BJ (cell line): ENCODE measurements at regions not wholly inside any gene's neighbourhood (a gene's known extent, or its start where the extent isn't known, plus 50 kb on each side); places are given as distances from the start of the nearest gene placed in this dataset.
"Not testable (repeated sequence)": the region's sequence is repeated elsewhere in the genome, so short reads cannot be mapped to it uniquely, and the experiment has no call there.

ENCODE experiments used
- CTCF ChIA-PET: fragments of 350-600 bp; formaldehyde crosslinking; extraction: SDS; loops from one replicate; lab custom pipeline; 2021; ENCODE audit warnings: antibody characterized with exemption, inconsistent platforms; lab: Yijun Ruan, JAX
- POLR2A ChIA-PET: fragments of 300-600 bp; sonication (Branson Sonifier 250); formaldehyde crosslinking; extraction: SDS; loops from one replicate; lab custom pipeline; 2021; ENCODE audit warnings: antibody characterized with exemption; lab: Charles Lee
- DNase-seq: peaks from one replicate; pipeline ENCODE4 v3.0.0-alpha.2; 2011; ENCODE audit warnings: low read depth
- H3K27me3 ChIP-seq: 2 replicates; pipeline ENCODE4 v1.6.0; 2011; ENCODE audit warnings: low read length; ENCODE audit not compliant: control insufficient read depth, insufficient read depth
- H3K36me3 ChIP-seq: 2 replicates; pipeline ENCODE4 v1.5.1; 2011; ENCODE audit warnings: low read length; ENCODE audit not compliant: control insufficient read depth, insufficient read depth
- H3K4me3 ChIP-seq: 2 replicates; pipeline ENCODE4 v1.5.1; 2011; ENCODE audit warnings: low read depth, mild to moderate bottlenecking, control low read depth, low read length
- CTCF ChIP-seq: IDR thresholded peaks from 2 replicates; pipeline ENCODE4 v1.5.1; 2011; ENCODE audit warnings: low read depth, mild to moderate bottlenecking, control low read depth, inconsistent platforms, low read length, moderate library complexity; ENCODE audit not compliant: insufficient read depth

DNA sequence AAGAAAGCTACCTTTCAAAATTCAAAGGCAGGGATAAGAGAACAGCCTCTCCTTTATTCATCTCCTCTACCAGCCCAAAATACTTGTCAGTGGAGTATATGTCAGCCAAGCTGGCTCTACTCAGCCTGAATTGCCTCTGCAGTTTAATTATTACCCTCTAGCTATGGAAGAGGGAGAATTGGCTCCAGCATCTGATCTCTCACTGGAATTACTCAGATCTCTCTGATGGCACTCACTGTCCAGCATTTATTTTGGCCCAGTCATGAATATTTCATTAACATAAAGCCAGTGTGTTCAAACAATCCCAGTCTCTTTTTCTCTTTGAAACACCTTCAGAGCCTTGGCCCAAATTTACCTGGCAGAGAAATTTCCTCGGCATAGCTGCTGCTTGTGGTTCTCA lies 58.6 kb upstream of the TMEM108 start:
- TF ChIP-seq CTCF, result no peak
- CTCF ChIA-PET, result no interaction called here
- POLR2A ChIA-PET, result no interaction called here
- Histone ChIP-seq H3K4me3 (no peak overlapping the region), H3K36me3 (no peaks in the 10 kb centered on the region), H3K27me3 (no peaks in the 10 kb centered on the region)
- DNase-seq, result no peak

DNA sequence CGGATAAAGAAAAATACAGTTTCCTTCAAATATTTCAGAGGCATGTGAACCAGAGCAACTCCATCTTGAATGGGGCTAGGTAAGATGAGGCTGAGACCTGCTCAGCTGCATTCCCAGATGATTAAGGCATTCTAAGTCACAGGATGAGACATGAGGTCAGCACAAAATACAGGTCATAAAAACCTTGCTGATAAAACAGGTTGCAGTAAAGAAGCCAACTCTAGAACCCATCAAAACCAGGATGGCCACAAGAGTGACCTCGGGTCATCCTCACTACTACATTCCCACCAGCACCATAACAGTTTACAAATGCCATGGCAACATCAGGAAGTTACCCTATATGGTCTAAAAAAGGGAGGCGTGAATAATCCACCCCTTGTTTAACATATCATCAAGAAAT lies 59.2 kb upstream of the TMEM108 start:
- DNase-seq, POLR2A ChIA-PET, H3K27me3 ChIP-seq, H3K36me3 ChIP-seq, CTCF ChIA-PET, H3K4me3 ChIP-seq: not testable (repeated sequence)

DNA sequence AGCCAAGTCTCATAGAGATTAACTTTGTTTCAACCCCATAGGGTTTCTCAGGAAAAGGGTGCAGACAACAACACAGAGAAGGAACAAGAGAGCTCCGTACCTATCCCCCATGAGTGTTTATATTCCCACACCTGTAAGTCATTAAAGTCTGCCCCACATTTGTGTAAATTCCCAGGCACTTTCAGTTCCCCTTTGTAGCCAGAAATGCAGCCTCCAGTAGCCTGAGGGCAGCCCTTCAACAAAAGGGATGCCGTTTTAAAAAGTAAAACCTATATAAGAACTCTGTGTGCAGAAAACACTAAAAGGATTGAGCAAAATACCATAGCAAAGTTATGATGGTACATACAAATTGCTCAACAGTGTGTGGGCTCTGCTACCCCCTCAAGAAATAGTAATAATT lies 59.7 kb upstream of the TMEM108 start:
- TF ChIP-seq CTCF, result no peak
- CTCF ChIA-PET, result interaction anchor here (0.7 kb wide), 1 partner anchor 31 kb away, joined by 3 read pairs; no protein-coding TSS in a partner anchor
- H3K27me3 ChIP-seq, result no peaks in the 10 kb centered on the region
- H3K36me3 ChIP-seq, result no peaks in the 10 kb centered on the region
- POLR2A ChIA-PET, result no interaction called here
- H3K4me3 ChIP-seq, result no peak overlapping the region
- DNase-seq, result no peak

DNA sequence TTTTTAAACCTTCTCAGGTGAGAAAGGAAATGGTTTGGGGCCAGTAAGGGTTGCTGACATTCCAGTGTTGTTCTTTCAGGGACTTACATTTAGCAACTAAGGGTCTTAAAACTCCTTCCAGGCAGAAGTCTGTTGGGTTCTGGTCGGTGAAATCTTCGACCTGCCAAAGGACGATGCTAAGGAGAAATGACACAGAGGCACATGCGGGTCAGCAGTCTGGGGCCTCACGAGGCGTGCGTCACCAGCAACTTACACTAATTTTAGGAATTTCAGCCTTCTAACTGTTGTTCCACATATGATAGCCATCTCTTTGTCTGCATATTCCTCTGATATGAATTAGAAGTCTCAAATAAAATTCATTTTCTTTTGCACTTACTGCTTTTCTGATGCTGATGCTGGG lies 64.1 kb upstream of the TMEM108 start:
- Histone ChIP-seq H3K27me3 (no peaks in the 10 kb centered on the region), H3K36me3 (no peaks in the 10 kb centered on the region), H3K4me3 (no peak overlapping the region)
- no peak for DNase-seq
- ChIA-PET CTCF (no interaction called here), POLR2A (no interaction called here)
- TF ChIP-seq CTCF, result no peak

DNA sequence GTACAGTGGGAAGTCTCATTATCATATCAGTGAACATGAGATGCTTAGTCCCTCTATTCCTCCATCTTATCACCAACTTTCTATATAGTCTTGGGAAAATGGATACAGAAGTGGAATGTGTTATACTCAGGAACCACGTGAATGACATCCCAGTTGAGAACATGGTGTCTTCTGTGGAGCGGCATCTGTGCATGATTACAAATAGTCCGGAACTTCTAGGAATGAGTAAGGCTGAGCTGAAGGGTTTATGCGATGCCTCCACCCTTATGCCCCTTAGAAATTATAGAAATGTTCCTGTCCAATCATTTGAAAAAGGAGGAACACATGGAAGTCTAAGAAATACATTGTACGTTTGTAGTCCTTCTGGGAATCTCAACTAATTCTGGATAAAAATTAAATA lies 64.8 kb upstream of the TMEM108 start:
- ChIA-PET POLR2A (no interaction called here), CTCF (no interaction called here)
- Histone ChIP-seq H3K36me3 (no peaks in the 10 kb centered on the region), H3K27me3 (no peaks in the 10 kb centered on the region), H3K4me3 (no peak overlapping the region)
- DNase-seq, result no peak
- TF ChIP-seq CTCF, result no peak

GRCh38 chr3:132972333-132972732 lies 65.9 kb upstream of the TMEM108 start:
- no peaks in the 10 kb centered on the region for H3K27me3 ChIP-seq
- ChIA-PET CTCF (no interaction called here), POLR2A (no interaction called here)
- H3K4me3 ChIP-seq, result no peak overlapping the region
- no peaks in the 10 kb centered on the region for H3K36me3 ChIP-seq
- TF ChIP-seq CTCF, result no peak
- no peak for DNase-seq
